Neural progenitor cell (in vitro differentiated cells): ENCODE measurements at regions not wholly inside any gene's neighbourhood (a gene's known extent, or its start where the extent isn't known, plus 50 kb on each side); places are given as distances from the start of the nearest gene placed in this dataset.

Source experiments
- EZH2phosphoT487 ChIP-seq: fragments of 200-600 bp; sonication (generic); IDR thresholded peaks from 2 replicates; pipeline ENCODE4 v1.6.1; 2017; ENCODE audit warnings: antibody characterized with exemption
- TF ChIP-seq, protein P1 (sequence below): fragments of 200-600 bp; sonication (generic); IDR thresholded peaks from 2 replicates; pipeline ENCODE4 v1.5.1; 2017; ENCODE audit warnings: antibody characterized with exemption, mild to moderate bottlenecking

DNA sequence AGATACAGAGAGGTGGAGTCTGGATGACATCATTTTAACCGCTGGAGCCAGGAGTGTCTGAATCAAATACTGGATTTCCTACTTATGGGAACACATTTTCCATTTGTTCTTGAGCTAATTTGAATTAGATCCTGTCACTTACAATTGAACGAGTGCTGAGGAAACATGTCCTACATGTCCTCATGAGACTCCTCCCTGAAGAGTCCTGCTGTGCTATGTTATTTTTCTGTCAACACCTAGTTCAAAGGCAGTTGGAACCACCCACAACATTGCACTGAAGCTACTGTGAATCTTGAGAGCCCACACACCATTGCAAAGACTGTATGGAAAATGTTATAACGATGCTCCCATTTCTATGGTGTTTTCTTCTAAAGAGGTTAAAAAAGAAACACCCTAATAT, 123.5 kb upstream of the CRBN start:
- no peak for TF ChIP-seq EZH2phosphoT487
- TF ChIP-seq, protein P1, sequence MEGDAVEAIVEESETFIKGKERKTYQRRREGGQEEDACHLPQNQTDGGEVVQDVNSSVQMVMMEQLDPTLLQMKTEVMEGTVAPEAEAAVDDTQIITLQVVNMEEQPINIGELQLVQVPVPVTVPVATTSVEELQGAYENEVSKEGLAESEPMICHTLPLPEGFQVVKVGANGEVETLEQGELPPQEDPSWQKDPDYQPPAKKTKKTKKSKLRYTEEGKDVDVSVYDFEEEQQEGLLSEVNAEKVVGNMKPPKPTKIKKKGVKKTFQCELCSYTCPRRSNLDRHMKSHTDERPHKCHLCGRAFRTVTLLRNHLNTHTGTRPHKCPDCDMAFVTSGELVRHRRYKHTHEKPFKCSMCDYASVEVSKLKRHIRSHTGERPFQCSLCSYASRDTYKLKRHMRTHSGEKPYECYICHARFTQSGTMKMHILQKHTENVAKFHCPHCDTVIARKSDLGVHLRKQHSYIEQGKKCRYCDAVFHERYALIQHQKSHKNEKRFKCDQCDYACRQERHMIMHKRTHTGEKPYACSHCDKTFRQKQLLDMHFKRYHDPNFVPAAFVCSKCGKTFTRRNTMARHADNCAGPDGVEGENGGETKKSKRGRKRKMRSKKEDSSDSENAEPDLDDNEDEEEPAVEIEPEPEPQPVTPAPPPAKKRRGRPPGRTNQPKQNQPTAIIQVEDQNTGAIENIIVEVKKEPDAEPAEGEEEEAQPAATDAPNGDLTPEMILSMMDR = no peak
